ENCODE measurements at regions not wholly inside any gene's neighbourhood (a gene's known extent, or its start where the extent isn't known, plus 50 kb on each side); places are given as distances from the start of the nearest gene placed in this dataset.

DNA sequence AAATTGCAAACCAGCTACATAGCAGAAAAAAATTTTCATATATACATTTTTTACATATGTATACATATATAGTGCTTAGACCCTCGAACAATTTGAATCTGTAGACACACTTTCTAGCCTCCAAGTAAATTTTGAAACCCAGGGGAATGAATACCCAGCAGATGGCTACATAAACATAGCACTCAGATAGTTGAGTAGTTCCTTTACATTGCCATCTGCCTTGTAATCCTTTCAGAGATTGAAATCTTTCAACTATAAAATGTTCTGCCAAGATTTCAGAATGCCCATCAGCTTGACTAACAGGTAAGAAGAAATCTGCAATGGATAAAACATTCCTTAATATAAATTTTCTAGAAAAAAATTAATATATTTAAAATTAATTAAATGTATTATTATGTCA, 1333.5 kb upstream of the CADM2 start:
- TF ChIP-seq, protein P1, sequence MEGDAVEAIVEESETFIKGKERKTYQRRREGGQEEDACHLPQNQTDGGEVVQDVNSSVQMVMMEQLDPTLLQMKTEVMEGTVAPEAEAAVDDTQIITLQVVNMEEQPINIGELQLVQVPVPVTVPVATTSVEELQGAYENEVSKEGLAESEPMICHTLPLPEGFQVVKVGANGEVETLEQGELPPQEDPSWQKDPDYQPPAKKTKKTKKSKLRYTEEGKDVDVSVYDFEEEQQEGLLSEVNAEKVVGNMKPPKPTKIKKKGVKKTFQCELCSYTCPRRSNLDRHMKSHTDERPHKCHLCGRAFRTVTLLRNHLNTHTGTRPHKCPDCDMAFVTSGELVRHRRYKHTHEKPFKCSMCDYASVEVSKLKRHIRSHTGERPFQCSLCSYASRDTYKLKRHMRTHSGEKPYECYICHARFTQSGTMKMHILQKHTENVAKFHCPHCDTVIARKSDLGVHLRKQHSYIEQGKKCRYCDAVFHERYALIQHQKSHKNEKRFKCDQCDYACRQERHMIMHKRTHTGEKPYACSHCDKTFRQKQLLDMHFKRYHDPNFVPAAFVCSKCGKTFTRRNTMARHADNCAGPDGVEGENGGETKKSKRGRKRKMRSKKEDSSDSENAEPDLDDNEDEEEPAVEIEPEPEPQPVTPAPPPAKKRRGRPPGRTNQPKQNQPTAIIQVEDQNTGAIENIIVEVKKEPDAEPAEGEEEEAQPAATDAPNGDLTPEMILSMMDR (conservative IDR thresholded peaks at IDR 0.05 in 1 of 2, IDR thresholded peaks at IDR 0.05 in 1 of 2; ENCODE audit: low read depth in 1 of 2, low read length in 2 of 2) = no peak
- TF ChIP-seq EZH2 (IDR thresholded peaks at IDR 0.05; ENCODE audit: low read length, missing control alignments) = no peak

Measured in fibroblast of lung (primary cell).